ENCODE measurements at regions not wholly inside any gene's neighbourhood (a gene's known extent, or its start where the extent isn't known, plus 50 kb on each side); places are given as distances from the start of the nearest gene placed in this dataset.

- H3K27me3 Mint-ChIP-seq, result peaks cover 6% of the 10 kb centered on the region
- no peaks in the 10 kb centered on the region for H3K4me1 Mint-ChIP-seq
- CTCF ChIA-PET, result no interaction called here
- no peak for DNase-seq
- no peaks in the 10 kb centered on the region for H3K36me3 Mint-ChIP-seq
- no peaks in the 10 kb centered on the region for H3K9me3 Mint-ChIP-seq
- H3K4me3 Mint-ChIP-seq, result no peak overlapping the region
- no peak overlapping the region for H3K27ac Mint-ChIP-seq
These were observed 80.9 kb upstream of the ARHGEF26 start for GRCh38 chr3:154040283-154040682.

GRCh38 chr3:154044671-154045070, 76.5 kb upstream of the ARHGEF26 start:
- no peak for DNase-seq
- no peak overlapping the region for H3K4me3 Mint-ChIP-seq
- CTCF ChIA-PET, result no interaction called here
- no peaks in the 10 kb centered on the region for H3K36me3 Mint-ChIP-seq
- H3K27ac Mint-ChIP-seq, result no peak overlapping the region
- peaks cover 7% of the 10 kb centered on the region for H3K27me3 Mint-ChIP-seq
- no peaks in the 10 kb centered on the region for H3K9me3 Mint-ChIP-seq
- H3K4me1 Mint-ChIP-seq, result no peaks in the 10 kb centered on the region

GRCh38 chr3:154050216-154050615, 71.0 kb upstream of the ARHGEF26 start:
- DNase-seq, result no peak
- Mint-ChIP-seq H3K36me3 (no peaks in the 10 kb centered on the region), H3K27ac (no peak overlapping the region), H3K9me3 (no peaks in the 10 kb centered on the region), H3K4me1 (no peaks in the 10 kb centered on the region), H3K4me3 (no peak overlapping the region), H3K27me3 (peaks cover 2% of the 10 kb centered on the region)
- CTCF ChIA-PET, result no interaction called here

DNA sequence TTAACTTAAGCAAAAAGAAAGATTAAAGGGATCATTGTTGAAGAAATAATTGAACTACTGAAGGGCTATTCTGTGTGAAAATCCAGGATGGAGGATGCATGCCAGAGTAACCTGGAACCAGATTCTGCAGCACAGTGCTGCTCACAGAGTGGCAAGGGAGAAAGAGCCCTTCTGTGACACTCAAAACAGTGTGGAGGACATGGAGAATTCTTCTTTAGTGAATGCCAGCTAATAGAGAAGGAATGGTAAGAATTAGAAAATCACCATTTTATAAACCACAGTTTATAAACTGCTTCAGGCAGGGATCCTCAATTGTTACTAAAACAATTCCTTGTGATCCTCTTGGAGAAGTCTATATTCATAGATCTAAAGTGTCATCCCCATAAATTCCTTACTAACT, 70.4 kb upstream of the ARHGEF26 start:
- H3K27ac Mint-ChIP-seq, result no peak overlapping the region
- no peak for DNase-seq
- H3K9me3 Mint-ChIP-seq, result no peaks in the 10 kb centered on the region
- H3K27me3 Mint-ChIP-seq, result no peaks in the 10 kb centered on the region
- no peaks in the 10 kb centered on the region for H3K4me1 Mint-ChIP-seq
- CTCF ChIA-PET, result no interaction called here
- no peaks in the 10 kb centered on the region for H3K36me3 Mint-ChIP-seq
- no peak overlapping the region for H3K4me3 Mint-ChIP-seq

DNA sequence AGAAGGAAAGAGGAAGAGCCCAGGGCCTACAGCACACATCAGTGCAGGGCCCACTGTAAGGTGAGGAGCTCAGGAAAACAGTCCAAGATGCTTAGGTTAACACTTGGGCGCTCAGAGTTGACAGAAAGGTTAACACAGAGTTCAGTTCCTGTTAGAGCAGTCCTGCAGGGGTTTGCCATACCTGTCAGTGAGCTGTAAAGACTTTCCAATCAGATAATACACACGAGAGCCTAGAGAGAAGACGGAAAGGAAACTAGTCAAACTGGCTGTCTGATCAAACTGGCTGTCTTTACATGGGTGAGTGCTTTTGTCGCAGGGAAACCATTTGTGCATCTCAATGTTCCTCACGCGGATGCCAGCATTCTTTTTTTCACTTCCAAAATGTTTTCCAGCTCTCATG, 61.4 kb upstream of the ARHGEF26 start:
- H3K9me3 Mint-ChIP-seq, result no peaks in the 10 kb centered on the region
- no peak overlapping the region for H3K27ac Mint-ChIP-seq
- CTCF ChIA-PET, result no interaction called here
- DNase-seq, result no peak
- H3K4me3 Mint-ChIP-seq, result no peak overlapping the region
- no peaks in the 10 kb centered on the region for H3K36me3 Mint-ChIP-seq
- H3K4me1 Mint-ChIP-seq, result no peaks in the 10 kb centered on the region
- no peaks in the 10 kb centered on the region for H3K27me3 Mint-ChIP-seq

DNA sequence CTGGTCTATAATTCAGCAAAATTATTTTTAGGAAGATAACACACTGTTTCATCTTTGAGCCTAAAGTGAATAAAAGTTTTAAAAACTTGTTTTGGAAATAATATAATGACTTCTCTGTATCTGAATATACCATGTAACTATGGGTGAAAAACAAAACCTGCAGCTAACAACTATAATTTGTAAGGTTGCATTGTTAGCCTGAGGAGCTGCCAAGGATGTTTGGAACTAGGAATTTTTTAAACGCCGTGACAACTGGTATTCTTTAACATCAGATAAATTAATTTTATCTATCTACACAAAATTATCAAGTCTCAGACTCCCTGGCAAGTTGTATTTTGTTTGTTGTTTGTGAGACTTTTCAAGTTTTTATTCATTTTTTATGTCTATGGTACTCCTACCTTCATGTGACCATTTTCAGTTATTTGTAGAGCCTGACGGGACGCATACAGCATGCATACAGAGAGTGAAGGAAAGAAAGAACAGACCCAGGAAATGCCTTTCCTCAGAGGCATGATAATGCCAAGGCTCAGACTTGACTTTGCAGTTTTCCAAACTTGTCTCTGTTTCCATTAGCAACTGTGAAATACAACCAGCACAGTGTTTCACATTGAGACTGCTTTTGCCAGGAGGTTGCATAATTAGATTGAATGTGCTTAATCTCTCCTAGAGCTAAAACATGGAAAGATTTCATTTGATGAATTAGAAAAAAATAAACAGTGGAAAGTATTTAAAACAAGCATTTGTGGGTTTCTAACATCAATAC, 60.8 kb upstream of the ARHGEF26 start:
- Mint-ChIP-seq H3K9me3 (no peaks in the 10 kb centered on the region), H3K4me1 (no peaks in the 10 kb centered on the region), H3K4me3 (no peak overlapping the region), H3K27ac (no peak overlapping the region), H3K27me3 (no peaks in the 10 kb centered on the region), H3K36me3 (no peaks in the 10 kb centered on the region)
- CTCF ChIA-PET, result no interaction called here
- DNase-seq, result no peak

- Mint-ChIP-seq H3K4me3 (no peak overlapping the region), H3K27ac (no peak overlapping the region), H3K27me3 (no peaks in the 10 kb centered on the region), H3K36me3 (no peaks in the 10 kb centered on the region), H3K9me3 (no peaks in the 10 kb centered on the region), H3K4me1 (no peaks in the 10 kb centered on the region)
- no peak for DNase-seq
- CTCF ChIA-PET, result no interaction called here
These were observed 60.2 kb upstream of the ARHGEF26 start for GRCh38 chr3:154061001-154061370.

DNA sequence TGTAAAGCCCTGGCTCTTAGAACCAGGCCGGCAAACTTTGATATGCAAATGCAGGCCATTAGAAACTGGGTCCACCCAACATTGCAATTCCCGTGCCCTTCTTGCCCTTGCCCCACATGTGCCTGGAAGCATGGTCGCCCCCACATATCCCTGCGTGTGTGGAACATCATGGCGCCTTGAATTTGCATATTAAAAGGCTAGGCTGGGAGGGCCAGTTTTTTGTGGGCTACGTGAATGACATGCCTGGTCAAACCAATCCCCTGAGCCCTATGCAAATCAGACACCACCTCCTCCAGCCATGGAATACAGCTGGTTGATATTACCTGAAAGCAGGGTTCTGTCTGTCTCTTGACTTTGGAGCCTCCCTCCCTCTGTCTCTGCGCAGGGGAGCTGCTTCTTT, 58.7 kb upstream of the ARHGEF26 start:
- no peaks in the 10 kb centered on the region for H3K36me3 Mint-ChIP-seq
- H3K27me3 Mint-ChIP-seq, result no peaks in the 10 kb centered on the region
- no peak overlapping the region for H3K27ac Mint-ChIP-seq
- no peak overlapping the region for H3K4me3 Mint-ChIP-seq
- H3K9me3 Mint-ChIP-seq, result no peaks in the 10 kb centered on the region
- CTCF ChIA-PET, result no interaction called here
- no peaks in the 10 kb centered on the region for H3K4me1 Mint-ChIP-seq
- DNase-seq, result no peak

GRCh38 chr3:154071146-154071545, 50.0 kb upstream of the ARHGEF26 start:
- no peak overlapping the region for H3K27ac Mint-ChIP-seq
- CTCF ChIA-PET, result no interaction called here
- H3K4me3 Mint-ChIP-seq, result no peak overlapping the region
- no peaks in the 10 kb centered on the region for H3K27me3 Mint-ChIP-seq
- H3K4me1 Mint-ChIP-seq, result no peaks in the 10 kb centered on the region
- H3K36me3 Mint-ChIP-seq, result no peaks in the 10 kb centered on the region
- DNase-seq, result no peak
- H3K9me3 Mint-ChIP-seq, result no peaks in the 10 kb centered on the region

Measured in activated naive CD4-positive, alpha-beta T cell treated with anti-CD3 and anti-CD28 coated beads, Interleukin-2, amount 10 ng/mL, durations not matched to agents 7 days and 5 days (primary cell).